Germinal center (tissue), 1 donor: ENCODE measurements at regions not wholly inside any gene's neighbourhood (a gene's known extent, or its start where the extent isn't known, plus 50 kb on each side); places are given as distances from the start of the nearest gene placed in this dataset.

Source experiments
- DNase-seq: peaks from one replicate; pipeline ENCODE4 v3.0.0; 2012; ENCODE audit warnings: mixed read lengths, low spot score

- no peak for DNase-seq
These were observed 867.6 kb downstream of the TBC1D22A start for GRCh38 chr22:47629791-47630655.

DNA sequence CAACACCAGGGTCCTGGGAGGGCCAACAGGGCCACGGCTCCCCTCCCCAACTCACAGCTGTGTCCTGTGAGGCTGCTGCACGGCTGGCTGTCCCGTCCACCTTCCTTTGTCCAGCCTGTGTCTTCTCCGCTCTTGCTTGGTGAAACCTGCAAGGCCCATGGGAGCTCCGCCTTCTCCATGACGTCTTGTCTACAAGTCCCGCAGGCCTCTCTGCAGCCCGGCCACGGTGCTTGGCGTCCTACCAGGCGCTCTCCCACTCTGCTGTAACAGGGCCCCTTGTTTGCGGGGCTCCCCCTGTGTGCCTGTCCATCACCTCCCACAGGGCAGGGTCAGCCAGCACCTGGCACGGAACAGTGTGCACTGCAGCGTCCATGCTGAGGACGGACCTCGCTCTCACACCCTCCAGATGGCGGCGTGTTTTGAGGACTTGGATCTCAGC lies 866.8 kb downstream of the TBC1D22A start:
- no peak for DNase-seq

DNA sequence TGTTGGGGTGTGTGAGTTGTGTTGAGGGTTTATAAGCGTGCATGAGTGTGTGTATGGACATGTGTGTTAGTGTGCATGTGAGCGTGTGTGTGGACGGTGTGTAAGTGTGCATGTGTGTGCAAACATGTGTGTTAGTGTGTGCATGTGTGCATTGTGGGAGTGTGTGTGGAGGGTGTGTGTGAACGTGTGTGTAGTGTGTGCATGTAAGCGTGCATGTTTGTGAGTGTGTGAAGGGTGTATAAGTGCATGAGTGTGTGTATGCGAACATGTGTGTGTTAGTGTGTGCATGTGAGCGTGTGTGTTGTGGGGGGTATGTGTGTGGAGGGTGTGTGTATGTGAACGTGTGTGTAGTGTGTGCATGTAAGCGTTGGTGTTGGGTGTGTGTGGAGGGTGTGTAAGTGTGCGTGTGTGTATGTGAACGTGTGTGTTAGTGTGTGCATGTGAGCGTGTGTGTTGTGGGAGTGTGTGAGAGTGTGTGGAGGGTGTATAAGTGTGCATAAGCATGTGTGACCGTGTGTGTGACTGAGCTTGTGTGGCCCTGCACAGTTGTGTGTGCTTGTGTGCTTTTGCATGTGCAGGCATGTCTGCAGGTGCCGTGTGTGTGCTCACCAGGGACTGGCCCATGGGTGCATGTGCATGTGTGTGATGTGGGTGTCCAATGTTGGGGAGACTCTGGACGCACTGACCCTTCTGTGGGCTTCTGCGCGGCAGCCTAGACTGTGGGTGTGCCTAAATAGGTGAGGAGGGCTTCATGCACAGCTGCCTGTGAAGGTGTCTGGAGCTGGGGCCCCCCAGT lies 866.2 kb downstream of the TBC1D22A start:
- no peak for DNase-seq

DNA sequence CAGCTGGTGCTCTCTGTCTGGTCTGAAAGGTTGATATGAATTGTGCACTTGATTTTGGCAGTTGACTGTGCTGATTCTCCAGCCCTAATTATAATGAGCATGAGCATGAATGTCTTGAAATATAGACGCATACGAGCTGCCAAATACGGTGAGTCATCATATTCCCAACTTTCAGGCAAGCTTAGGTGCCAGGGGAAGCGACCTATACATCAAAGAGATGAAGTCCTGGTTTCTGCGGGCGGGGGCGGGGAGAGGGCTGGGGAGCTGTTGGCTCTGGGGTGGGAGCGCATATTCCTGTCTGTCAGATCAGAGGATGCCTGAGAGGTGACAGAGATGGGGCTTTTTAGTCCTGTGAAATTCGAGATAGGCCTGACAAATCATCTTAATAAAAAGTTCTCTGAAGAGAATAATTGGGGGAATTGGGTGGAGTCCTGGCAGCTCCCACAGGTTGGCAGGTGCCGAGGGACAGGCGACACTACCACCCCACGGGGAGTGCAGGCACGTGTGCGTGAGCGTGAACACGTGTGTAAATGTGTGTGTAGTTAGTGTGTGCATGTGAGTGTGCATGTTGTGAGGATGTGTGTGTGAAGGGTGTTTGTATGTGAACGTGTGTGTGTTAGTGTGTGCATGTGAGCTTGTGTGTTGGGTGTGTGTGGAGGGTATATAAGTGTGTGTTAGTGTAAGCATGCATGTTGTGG lies 865.3 kb downstream of the TBC1D22A start:
- DNase-seq: no peak

DNA sequence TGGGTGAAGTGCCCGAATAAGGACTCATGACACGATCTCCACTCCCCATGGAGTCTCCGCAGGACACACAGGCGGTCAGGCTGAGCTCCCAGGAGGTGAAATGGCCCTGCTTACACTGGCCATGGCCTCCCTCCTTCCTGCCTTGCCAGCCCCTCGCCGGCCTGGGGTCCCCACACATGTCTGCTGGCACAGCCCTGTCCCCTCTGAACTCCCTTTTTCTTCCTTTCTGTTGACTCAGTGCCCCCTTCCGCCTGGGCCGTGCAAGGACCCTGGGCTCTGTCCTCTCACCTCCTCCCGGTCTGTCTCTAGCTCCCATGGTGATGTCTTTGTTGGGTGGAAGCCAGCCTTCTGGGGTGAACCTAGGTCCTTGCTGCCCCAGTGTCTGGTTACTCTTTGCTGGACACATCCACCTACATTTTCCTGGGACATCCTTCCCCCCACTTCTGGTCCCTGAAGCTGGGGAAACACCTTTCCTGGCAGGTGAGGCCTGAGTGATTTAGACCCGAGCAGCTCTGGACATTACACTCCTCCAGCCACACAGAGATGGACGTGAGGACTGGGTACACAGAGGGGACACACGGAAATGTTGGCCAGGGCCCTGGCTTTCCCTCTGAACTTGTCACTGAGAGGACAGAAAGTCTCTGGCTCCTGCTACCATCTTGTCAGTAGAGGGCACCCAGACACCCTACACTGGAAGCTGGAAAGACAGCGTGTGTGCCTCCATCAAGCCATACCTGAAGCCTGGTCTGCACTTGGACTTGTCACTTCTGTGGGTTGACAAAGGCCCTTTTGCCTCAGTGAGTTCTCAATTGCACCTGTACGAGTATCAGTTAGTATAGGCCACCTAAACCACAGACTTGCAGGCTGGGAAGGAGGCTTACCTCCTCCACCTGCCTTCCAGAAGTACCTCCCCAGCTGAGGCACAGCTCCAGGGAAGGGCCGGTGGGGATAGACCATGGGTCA lies 864.3 kb downstream of the TBC1D22A start:
- DNase-seq: no peak

GRCh38 chr22:47625531-47626427 lies 863.3 kb downstream of the TBC1D22A start:
- DNase-seq: no peak

GRCh38 chr22:47625013-47625385 lies 862.5 kb downstream of the TBC1D22A start:
- no peak for DNase-seq

- DNase-seq: no peak
These were observed 862.0 kb downstream of the TBC1D22A start for GRCh38 chr22:47624252-47625012.

- no peak for DNase-seq
These were observed 861.3 kb downstream of the TBC1D22A start for GRCh38 chr22:47623763-47624148.

DNA sequence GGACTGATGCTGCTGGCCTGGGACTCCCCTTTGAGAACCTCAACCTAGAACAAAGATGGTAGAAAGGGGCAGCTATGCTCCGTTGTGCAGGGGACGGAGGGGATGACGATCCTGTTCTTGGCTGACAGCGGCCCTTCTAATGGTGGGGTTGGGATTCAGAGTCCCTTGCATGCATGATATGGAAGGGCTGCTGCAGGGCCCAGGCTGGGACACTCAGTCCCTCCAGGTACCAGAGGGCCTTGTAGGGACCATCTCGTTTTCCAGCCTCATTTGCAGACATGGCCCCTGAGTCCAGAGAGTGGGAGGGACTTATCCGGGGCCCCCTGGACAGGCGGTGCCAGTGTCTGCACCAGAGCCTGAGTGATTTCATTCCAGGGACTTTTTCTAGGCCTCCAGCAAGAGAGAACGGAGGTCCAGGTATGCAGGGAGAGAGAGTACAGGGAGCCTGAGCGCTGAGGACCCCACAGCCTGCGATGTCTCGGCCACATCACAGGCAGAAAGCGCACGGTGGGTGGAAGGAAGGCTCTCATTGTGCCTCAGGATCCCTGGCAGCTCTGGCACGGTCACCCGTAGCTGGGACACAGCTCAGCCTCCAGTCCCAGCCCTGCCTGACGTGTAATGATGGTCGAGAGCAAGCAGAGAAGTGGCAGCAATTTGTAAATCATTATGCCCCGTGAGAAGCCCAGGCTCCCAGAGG lies 860.8 kb downstream of the TBC1D22A start:
- DNase-seq: no peak

DNA sequence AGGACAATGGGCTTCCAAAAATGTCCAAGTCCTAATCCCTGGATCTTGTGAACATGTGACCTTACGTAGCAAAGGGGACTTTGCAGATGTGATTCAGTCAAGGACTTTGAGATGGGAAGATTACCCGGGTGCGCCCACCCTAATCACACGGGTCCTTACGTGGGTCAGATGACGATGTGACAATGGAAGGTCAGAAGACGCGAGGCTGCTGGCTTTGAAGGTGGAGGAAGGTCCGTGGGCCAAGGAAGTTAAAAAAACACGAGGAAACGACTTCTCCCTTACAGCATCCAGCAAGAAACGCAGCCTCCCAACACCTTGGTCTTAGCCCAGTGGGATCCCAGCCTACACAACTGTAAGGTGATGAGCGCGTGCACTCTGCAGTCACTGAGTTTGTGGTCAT lies 860.1 kb downstream of the TBC1D22A start:
- no peak for DNase-seq

DNA sequence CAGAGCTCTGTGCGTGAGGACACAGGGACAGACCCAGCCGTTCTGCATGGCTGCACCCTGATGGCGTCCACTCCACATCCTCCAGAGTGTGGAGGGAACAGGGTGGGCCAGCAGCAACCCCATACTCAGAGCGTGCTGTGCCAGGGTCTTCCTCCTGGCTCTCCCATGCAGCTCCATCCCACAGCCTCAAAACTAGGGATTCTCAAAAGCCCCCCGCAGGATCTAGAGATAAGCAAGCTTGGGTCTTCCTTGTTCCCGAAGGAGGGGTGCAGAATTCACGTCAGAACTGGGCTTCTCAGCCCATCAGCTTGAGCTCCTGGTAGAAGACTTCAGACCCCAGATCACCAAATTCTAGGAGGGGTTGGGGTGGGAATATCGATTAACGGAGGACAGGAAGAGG lies 858.8 kb downstream of the TBC1D22A start:
- no peak for DNase-seq

DNA sequence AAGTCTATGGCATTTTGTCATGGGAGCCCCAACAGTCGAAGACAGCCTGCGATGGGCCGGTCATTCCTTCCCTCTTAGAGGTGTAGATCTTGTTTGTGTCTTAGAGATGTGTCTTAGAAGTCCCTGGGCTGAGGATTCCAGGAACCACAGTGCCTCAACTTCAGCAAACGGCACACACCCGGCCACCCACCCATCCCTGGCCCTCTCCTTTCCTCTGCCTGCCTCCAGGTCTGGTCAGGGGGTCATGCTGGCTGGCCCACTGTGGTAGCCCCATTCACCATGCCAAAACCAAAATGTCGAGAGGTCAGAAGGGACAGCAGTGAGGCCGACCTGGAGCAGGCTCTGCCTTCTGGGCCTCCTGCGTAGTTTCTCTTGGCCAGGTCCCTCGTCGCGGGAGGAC lies 857.9 kb downstream of the TBC1D22A start:
- no peak for DNase-seq

GRCh38 chr22:47619631-47620030 lies 857.2 kb downstream of the TBC1D22A start:
- no peak for DNase-seq

DNA sequence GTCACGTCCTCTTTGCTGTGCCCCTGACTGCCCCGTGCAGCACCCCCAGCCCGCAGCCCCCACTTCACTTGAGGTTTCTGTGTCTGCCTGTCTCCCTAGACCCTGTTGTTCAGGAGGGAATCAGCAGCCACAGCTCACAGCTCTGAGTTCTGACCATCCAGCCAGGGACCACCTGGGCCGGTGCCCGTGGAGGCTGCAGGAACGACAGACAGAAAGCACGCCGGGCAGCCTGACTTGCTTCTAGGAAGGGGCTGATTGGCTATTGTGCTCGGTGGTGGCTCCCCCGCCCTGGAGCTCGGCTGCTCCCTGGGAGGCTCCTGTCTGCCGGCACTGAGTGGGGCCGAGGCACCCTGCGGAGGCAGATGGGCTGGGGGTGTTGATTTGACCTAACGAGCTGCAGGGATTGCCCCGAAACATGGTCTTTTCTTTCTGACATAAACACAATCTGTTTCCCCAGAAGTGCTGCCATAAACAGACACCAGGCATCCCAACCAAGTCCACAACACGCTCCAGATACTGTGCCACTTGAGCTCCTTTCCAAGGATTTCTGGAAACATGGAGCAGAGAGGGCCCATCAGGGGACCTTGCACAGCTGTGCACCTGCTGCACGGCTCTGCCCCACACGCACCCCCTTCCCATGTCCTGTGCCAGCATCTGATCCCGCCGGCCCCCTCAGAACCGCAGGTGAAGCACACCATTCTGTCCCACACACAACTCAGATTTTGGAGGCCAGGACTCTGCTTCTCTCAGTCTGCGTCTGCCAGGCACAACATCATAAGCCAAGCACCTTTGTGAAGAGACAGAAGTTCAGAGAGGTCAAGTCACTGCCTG lies 855.9 kb downstream of the TBC1D22A start:
- no peak for DNase-seq

GRCh38 chr22:47617186-47617585 lies 854.7 kb downstream of the TBC1D22A start:
- no peak for DNase-seq

DNA sequence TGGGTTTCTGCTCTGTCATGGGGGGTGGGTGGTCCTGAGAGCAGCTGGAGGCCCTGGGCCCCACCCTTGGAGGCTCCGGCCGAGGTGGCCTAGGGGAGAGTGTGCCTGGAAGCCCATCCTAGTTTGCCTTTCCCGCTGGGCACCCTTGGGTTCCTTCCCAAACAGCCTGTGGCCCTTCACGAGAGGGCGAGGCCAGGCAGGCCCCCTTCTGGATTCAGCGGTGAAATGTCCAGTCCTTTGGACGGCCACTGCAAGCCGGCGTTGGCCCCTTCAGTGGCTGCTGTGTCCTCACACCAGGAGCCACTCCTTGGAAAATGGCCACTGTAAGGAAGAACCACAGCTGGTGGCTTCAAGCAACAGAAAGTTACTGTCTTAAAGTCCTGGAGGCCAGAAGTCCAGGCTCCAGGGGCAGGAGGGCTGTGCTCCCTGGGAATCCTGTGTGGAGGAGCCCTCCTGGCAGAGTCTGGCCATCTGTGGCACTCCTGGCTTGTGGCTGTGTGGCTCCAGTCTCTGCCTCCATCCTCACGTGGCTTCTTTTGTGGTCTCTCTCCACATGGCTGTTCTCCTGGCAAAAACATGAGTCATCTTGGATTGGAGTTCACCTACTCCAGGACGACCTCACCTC lies 854.1 kb downstream of the TBC1D22A start:
- DNase-seq: no peak

DNA sequence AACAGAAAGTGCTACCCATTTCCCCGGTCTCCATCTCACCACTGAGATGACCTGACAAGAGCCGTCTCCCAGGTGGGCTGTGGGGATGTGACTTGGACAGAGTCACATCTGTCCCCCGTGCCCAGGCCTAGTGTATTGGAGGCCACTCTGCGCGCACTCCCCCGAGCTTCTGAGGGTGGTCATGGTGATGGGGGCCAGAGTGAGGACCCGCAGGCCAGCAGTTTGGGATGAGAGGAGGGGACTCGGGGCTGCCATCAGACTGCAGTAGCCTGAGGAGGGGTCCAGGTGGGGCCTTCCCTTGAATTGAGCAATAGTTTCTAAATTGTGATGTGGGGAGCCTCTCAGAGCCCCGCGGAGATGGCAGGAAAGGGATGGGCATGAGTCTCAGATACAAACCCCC lies 852.6 kb downstream of the TBC1D22A start:
- no peak for DNase-seq
